ENCODE measurements at regions not wholly inside any gene's neighbourhood (a gene's known extent, or its start where the extent isn't known, plus 50 kb on each side); places are given as distances from the start of the nearest gene placed in this dataset.

- Histone ChIP-seq H3K27me3 (no peaks in the 10 kb centered on the region), H3K4me3 (no peak overlapping the region), H3K4me1 (no peaks in the 10 kb centered on the region), H3K9me3 (no peaks in the 10 kb centered on the region), H3K27ac (no peak overlapping the region), H3K36me3 (replicated peaks in 1 of 2; ENCODE audit: insufficient read depth in 1 of 2, low read depth in 2 of 2) (no peaks in the 10 kb centered on the region)
- 82 to 83% methylated on average over 8 of the region's 8 CpGs for WGBS, 2 donors
- TF ChIP-seq CTCF (IDR thresholded peaks at IDR 0.05): no peak
- no peak for DNase-seq
- intact Hi-C loops (cut with DNase I): loop anchor here (10.0 kb wide), 1 partner anchor 389 kb away; no protein-coding TSS in a partner anchor
- no peak for ATAC-seq
Measured at GRCh38 chr2:42846026-42846425, 53.6 kb upstream of the HAAO start.

DNA sequence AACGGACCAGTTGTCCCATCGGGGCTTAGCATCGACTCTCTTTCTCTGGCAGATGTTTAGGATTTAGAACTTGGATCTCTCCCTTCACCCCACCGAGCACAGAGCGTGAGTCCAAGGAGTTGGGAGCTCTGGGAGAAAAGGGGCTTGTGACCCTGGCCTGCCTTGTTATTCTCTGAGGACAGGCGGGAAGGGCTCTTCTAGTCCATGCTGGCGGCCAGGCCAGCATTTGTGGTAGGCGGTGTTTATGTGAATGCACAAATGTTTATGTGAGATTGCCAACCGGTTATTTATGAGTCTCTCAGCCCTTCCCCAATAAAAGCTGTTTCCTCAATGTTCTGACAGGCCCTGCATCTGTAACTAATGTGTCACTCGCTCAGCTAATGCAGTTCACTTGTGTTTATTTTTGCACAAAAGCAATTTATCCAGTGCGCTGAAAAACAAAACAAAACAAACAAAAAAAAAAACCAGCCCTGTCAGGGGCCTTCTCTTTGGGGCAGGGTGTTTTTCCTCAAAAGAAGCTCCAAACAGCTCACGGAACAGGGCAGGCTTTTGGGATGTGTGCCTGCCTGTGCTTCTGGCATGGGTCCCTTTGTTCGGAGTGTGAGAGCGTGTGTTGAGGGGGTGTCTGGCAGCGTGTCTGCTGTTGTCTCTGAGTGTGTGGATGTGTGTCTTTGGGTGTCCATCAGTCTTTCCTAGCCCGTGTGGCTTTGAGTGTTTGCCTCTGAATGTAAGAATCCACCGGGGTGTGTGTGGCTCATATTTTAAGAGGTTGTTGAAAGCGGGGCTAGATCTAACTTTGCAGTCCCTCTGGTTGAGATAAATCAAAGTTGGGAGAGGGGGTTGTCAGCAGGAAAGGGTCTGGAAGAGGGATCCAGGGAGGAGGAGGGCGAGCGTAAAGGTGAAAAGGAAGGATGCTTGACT lies 52.8 kb upstream of the HAAO start:
- Histone ChIP-seq H3K27ac (no peak overlapping the region), H3K27me3 (no peaks in the 10 kb centered on the region), H3K36me3 (replicated peaks in 1 of 2; ENCODE audit: insufficient read depth in 1 of 2, low read depth in 2 of 2) (no peaks in the 10 kb centered on the region), H3K4me3 (no peak overlapping the region), H3K9me3 (no peaks in the 10 kb centered on the region), H3K4me1 (no peaks in the 10 kb centered on the region)
- WGBS, 2 donors: 62 to 76% methylated on average over 20 of the region's 20 CpGs
- ATAC-seq (peak; percentile 27), DNase-seq (no peak)
- intact Hi-C loops (cut with DNase I): loop anchor here (10.0 kb wide), 1 partner anchor 390 kb away; no protein-coding TSS in a partner anchor
- TF ChIP-seq POLR2A (IDR thresholded peaks at IDR 0.05): no peak
- TF ChIP-seq CTCF (IDR thresholded peaks at IDR 0.05): no peak

DNA sequence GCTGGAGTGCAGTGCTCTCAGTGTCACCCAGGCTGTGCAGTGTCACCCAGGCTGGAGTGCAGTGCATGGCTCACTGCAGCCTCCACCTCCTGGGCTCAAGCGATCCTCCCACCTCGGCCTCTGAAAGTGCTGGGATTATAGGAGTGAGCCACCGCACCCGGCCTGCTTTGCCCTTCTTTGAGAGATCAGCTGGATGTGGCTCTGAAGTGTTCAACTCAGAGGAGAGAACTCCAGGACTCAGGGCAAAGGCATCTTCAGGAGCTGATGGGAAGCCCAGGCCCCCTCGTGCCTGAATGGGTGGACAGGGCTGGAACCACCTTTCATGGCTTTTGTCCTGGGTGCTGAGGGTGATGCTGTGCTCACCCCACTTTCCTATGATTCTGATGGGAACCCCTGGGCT lies 52.0 kb upstream of the HAAO start:
- H3K4me3 ChIP-seq: no peak overlapping the region
- WGBS, 2 donors: 88 to 93% methylated on average over 3 of the region's 5 CpGs
- H3K27ac ChIP-seq: no peak overlapping the region
- ATAC-seq (no peak), DNase-seq (no peak)
- intact Hi-C loops (cut with DNase I): loop anchor here (10.0 kb wide), 1 partner anchor 390 kb away; no protein-coding TSS in a partner anchor
- no peaks in the 10 kb centered on the region for H3K9me3 ChIP-seq
- H3K4me1 ChIP-seq: no peaks in the 10 kb centered on the region
- H3K36me3 ChIP-seq (replicated peaks in 1 of 2; ENCODE audit: insufficient read depth in 1 of 2, low read depth in 2 of 2): no peaks in the 10 kb centered on the region
- H3K27me3 ChIP-seq: no peaks in the 10 kb centered on the region
- TF ChIP-seq CTCF (IDR thresholded peaks at IDR 0.05): no peak
- no peak for TF ChIP-seq POLR2A (IDR thresholded peaks at IDR 0.05)

GRCh38 chr2:42843611-42844010 lies 51.2 kb upstream of the HAAO start:
- DNase-seq (no peak), ATAC-seq (no peak)
- intact Hi-C loops (cut with DNase I): loop anchor here (10.0 kb wide), 1 partner anchor 391 kb away; no protein-coding TSS in a partner anchor
- H3K4me3 ChIP-seq: no peak overlapping the region
- no peaks in the 10 kb centered on the region for H3K36me3 ChIP-seq (replicated peaks in 1 of 2; ENCODE audit: insufficient read depth in 1 of 2, low read depth in 2 of 2)
- no peak overlapping the region for H3K27ac ChIP-seq
- H3K9me3 ChIP-seq: no peaks in the 10 kb centered on the region
- no peaks in the 10 kb centered on the region for H3K4me1 ChIP-seq
- TF ChIP-seq CTCF (IDR thresholded peaks at IDR 0.05) (no peak), POLR2A (IDR thresholded peaks at IDR 0.05) (no peak)
- H3K27me3 ChIP-seq: no peaks in the 10 kb centered on the region

Data from body of pancreas (tissue), 4 donors.